Kidney glomerular epithelial cell (primary cell): ENCODE measurements at regions not wholly inside any gene's neighbourhood (a gene's known extent, or its start where the extent isn't known, plus 50 kb on each side); places are given as distances from the start of the nearest gene placed in this dataset.
"Not testable (repeated sequence)": the region's sequence is repeated elsewhere in the genome, so short reads cannot be mapped to it uniquely, and the experiment has no call there.

Experiments used
- DNase-seq: peaks from one replicate; lab custom pipeline; 2025; lab: John Stamatoyannopoulos, UW

DNA sequence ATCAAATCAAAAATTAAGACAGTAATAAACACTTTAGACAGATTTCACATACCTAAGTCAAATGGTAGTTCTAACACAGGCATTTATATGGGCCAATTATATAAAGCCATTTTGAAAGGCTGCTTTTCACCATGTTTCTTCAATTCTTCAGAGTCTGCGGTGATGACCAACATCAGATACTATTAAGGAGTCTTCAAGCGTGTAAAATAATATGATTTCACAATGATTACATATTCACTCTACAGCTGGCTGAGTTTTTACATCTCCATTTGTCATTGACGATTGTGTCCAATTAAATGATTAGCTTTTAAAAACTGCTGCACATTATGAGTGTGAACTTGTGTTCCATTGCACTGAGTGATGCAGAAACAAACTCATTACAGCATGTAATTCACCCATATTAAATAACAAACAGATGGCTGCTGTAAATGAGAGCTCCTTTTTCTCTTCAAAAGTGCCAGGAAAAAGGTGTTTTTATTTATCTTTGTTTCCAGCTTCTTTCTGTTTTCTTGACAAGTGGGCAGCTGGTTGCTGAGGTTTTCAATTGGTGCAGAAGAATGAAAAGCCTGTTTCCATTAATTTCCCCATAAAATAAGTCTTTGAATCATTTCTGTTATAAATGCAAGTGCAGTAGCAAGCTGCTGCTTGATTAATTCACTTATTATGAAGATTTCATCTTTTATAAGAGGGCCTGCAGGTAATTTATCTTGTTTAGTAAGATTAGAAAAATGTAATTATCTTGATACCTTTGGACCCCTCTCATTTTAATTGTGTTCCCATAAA is 676.1 kb upstream of the KLHL1 start:
- DNase-seq, result no peak

DNA sequence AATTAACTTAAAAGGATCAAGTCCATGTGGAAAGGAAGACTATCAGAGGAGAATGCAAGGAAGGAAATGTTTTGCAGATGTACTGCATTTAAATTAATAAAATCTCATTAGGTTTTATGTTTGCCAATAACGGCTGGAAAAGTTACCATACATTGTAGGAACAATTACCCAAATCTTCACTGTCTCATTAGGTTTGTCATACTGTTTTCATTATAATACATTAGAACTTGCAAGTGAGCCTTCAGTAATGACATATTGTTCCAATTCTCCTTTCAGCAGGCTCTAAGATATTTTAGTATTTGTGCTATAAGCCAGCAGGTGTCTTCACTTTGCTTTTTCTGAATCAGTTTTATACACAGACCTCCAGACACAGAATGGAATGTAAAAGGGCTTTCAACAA is 661.6 kb upstream of the KLHL1 start:
- no peak for DNase-seq

DNA sequence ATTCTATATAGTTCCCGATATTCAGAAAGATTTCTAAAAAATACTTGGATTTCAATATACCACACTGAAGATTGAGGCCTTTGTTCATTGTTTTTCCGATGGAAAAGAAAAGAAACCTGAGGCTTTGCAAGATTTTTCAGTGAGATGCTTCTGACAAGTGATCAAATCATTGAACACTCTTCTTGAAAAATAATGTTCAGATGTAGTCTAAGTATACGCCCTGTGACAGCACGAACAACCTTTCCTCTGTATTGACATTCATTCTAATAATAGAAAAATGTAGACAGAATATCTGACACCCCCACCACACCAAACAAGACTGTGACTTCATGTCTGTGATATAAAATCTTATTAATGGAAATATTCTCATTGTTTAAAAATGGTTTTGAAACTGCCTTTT is 650.7 kb upstream of the KLHL1 start:
- no peak for DNase-seq

DNA sequence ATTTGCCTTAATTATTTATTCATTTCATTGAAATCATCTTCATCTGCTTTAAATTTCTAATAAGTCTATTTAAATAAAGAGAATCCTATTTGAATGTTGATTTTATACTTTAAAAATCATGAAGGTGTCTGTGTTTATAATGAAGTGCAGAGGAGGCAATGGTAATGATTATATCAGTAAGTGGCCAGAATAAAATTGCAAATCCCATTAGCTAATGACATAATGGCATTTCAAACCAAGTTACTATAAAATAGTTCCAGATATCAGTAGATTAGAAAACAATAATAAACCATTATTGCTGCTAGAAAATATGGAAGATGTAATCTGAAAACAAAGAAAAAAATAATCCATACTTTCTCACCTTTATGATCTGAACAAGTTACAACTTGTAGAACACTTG is 647.8 kb upstream of the KLHL1 start:
- DNase-seq, result no peak

DNA sequence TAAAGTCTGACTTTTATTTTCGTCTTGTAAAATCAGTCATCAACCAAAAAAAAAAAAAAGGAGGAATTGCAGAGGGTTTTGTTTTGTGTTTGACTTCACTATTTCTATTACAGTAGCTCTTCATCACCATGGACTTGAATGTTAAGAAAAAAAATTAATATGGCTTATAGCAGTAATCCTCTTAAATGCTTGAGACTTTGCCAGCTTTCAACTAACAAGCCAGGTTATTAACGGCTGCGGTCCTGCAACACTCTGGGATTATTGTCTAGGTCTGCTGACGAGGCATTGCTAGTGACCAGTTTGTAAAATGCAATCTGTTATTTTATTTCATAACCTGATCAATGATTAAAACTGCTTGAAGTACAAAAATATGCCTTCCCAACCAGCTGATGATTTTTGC is 647.2 kb upstream of the KLHL1 start:
- no peak for DNase-seq

DNA sequence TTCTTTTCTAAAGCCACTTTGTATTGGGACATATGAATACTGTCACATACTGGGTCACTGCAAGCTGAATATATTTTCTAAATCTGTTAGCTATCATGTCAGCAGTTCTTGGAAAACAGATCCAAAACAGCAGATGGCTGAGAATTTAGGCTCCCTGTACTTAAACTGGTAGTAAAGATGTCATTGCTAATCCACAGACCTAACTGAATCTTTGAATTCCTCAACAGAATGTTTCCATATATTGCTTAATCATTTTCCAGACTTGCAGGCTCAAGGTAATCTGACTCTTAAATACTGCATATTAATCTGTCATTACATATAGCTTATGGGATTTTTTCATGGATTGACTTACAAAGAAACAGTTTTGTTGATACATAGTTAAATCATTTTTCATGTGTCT is 639.0 kb upstream of the KLHL1 start:
- no peak for DNase-seq

DNA sequence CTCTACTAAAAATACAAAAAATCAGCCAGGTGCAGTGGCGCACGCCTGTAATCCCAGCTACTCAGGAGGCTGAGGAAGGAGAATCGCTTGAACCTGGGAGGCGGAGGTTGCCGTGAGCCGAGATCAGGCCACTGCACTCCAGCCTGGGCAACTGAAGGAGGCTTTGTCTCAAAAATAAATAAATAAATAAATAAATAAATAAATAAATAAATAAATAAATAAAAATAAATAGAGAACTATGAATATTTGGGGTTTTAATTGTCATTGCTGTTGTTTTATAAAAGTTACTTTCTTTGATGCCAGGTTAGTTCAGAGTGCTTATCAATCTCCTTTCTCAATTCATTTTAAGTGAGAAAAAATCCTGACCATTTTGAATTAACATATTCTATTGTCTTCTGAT is 638.2 kb upstream of the KLHL1 start:
- not testable (repeated sequence) for DNase-seq

DNA sequence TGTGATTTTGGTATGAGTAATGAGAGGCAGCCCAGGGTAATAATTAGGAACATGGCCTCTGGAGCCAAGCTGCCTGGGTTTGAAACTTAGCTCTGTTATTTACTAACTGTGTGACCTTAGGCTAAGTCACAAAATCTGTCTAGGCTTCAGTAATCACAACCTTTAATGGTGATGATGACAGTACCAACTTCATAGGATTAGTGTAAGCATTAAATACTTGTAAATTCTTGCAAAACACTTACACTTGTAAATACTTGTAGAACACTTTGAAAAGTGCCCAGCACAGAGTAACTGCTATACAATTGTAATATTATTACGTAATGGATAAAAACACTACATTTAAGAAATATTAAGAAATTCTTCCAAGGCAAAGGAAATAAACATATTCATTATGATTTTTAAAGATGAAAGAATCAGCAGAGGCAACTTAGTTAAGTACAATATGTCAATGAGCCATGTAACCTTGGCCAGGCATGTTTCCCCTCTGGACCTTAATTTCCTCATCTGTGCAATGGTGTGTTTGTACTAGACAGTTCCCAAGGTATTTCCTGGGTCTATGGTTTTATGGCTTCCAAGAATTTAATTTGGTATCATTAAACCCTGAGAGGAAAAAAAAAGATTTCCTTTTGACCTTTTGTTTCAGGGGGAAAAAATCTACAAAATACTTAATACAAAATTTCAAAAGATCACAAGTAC is 628.5 kb upstream of the KLHL1 start:
- DNase-seq, result no peak

DNA sequence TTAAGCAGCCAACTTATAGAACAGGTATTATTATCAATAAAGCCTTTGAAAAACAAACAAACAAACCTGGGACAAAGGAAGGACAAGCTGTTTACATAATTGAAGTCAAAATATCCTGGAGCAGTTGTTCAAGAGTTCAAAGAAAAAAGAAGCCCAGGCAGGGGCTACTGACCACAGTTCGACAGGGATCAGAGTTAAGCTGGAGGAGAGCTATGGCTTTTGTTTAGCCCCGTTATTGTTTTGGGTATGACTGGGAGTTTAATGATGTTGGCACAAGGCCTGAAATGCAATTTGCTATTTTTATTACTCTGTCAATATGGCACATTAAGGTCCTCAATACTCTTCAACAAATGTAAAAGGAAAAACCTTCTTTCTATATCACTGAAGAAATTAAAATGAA is 624.4 kb upstream of the KLHL1 start:
- DNase-seq, result no peak

DNA sequence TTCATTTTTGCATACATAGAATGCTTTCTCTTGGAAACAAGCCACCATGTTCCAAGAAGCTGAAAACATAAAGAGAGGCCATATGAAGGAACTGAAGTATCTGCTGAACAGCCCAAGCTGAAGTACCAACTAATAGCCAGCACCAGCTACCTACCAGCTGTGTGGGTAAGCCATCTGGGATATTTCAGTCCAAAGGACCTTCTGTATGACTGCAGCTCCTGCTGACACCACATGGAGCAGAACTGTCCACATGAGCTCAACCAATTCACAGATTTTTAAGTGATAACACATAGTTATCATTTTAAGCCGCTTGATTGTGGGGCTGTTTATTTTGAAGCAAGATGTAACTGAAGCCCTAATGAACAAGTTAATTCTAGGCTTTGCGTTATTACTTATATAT is 621.1 kb upstream of the KLHL1 start:
- DNase-seq, result no peak

DNA sequence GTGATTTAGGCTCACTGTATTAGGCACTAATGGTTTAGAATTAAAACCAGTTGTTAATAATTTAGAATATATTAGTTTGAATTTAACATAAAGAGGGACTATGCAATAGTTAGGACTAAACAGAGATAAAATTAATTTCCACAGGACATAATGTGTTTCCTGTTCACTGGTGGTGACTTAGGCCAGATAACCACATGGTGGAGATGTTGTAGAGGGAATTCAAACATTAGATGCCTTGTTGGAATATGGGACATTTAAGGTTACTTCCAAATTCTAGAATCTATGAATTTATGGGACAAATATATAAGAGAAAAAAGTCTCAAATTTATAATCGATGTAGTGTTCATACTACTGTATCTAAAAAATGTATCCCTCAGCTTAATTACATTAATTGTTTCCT is 615.5 kb upstream of the KLHL1 start:
- no peak for DNase-seq

DNA sequence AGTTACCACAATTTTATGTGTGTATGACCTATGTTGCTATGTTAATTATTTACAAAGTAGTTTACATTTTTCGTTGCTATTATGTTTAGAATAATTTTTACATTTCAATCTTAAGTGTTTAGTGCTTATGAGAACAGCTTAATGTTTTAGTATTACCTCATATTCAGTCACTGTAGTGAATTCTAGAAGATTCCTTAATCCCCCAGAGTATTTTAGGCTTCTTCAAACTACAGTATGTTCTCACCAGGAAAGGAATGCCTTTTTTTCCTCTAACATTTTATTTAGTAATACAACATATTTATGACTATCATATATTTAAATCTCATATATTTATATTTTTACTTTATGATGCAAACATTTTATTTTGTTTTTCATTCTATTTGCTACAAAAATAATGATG is 612.1 kb upstream of the KLHL1 start:
- DNase-seq, result no peak

DNA sequence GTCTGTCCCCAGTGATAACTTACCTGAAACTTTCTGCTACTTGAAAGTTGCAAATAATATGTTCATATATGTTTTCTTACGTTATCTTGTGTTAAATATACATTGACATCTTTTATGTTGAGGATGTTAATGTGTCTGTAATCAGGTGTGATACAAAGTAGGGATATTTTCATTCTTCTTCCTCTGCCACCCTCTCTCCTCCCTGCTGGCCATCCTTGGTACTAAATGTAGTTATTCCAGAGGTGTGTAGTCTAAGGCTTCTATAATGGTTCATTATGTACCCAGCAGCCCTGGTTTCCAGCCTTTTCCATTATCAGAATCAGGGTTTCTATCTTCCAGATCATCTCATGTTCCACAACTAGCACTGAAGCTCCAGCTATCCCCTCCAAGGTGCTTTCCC is 606.7 kb upstream of the KLHL1 start:
- no peak for DNase-seq

DNA sequence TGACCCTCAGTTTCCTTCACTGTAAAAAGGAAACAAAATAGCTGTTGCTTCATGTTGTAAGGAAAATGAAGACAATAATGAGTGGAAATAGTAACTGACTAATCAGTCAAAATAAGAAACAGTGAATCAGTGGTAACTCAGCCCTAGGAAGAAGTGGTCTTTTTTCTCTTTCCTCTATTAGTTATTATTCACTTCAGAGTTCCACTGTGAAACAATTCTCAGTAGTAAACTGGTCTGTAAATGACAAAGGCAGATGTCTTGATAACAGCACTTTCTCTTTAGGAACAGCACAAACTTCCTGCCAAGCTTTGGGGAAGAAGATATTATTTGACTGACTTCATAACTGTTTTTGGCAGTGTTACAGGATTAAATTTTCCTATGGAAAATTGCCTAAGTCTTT is 600.5 kb upstream of the KLHL1 start:
- DNase-seq, result no peak

DNA sequence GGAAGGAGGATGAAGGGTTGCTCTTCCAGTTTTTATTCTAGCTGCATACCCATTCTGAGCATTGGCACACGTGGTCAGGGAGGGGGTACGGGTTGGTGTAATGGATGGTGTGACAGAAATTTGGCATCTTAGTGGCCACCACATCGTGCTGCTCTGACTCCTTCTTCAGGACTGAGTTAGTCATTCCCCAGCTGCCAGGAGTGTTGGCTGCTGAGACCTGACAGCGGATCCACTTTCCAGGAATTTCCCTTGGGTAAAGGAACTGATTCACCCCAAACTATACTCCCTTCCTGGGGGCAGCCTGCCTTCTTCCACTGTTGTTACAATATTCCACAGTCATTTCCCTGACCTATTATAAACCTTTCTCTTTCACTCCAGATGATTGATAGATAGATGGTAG is 595.5 kb upstream of the KLHL1 start:
- no peak for DNase-seq

DNA sequence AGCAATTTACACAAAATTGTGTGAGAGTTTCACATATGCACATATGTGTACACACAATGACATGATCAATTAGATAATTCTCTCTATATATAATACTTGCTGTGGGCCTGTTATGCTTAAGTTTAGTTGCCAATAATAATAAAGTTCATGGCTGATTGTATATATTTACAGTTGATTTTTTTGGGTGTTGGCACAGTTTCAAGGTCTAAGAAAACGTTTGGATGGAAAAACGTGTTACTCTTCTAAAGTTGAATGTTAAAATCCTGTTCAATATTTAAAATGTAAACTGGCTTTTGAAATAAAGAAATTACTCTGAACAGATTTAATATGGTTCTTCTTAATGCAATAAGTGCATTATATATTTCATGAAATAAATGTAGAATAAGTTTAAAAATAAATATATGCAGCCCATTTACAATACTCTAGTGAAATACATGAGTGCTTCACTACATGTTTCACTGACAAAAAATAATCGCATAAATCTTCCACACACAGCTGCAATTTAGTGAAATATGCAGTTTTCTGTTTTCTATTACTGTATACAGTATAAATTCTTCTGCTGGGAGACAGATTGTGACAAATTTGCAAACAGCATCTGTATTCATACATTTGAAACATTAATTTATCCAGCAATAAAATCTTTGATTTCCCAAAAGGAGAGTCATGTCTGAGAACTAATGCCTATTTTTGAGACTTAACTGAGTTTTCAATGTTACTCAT is 586.9 kb upstream of the KLHL1 start:
- no peak for DNase-seq

DNA sequence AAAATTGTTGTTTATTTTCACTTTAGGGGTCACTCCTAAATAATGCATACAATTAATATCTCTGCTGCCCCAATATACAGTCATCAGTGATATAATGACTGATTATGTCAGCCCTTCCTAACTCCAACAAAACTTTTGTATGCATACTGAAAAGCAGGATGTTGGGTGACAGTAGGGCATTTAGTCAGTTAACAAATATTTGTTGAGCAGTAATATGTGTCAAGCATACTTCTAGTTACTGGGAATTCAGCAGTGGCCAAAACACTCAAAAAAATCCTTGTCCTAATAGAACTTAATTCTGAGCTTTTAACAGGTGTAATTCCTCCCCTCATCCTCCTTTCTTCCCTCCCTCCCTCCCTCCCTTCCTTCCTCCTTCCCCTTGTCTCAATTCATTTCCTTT is 560.7 kb upstream of the KLHL1 start:
- no peak for DNase-seq

DNA sequence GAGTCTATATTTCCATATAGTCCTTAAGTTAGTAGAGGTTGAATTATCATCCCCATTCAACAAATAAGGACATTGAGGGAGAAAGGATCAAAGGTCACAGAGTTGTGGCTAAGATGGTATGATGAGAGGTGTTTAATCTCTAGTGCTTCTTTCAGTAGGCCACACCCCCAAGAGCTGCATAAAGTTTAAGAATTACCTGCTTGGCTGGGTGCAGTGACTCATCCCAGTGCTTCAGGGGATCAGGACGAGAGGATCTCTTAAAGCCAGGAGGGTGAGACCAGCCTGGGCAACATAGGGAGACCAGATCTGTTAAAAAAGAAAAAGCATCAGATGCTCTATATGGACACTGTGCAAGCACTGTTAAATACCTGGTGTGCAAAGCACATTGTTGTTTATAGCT is 560.0 kb upstream of the KLHL1 start:
- no peak for DNase-seq

DNA sequence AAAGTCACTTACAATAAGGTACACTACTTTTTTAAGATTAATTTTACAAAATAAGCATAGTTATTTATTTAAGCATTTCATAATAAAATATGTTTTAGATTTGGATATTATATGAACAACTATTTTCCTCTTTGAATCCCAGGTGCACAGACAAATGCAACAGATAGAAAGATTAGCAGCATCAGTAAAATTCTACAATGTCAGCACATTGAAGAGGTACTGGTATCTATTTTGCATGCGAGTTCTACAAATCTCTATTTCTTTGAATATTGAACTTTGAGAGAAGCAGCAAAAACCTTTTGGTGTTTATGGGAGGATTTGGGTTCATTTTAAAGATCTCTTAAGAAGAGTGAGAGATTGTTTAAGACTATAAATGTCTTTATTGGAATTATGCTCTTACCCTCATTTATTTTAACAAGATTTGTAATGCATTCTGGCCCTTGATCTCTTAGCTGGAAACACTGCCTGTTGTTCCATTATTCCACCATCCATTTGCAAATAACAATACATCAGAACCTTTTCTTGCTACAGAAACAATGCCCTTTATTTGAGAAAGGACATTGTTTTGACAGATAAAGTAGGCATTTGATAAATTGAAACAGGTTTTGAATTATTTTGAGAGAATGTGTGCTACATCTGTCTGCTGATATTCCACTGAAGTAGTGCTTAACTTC is 558.8 kb upstream of the KLHL1 start:
- no peak for DNase-seq

DNA sequence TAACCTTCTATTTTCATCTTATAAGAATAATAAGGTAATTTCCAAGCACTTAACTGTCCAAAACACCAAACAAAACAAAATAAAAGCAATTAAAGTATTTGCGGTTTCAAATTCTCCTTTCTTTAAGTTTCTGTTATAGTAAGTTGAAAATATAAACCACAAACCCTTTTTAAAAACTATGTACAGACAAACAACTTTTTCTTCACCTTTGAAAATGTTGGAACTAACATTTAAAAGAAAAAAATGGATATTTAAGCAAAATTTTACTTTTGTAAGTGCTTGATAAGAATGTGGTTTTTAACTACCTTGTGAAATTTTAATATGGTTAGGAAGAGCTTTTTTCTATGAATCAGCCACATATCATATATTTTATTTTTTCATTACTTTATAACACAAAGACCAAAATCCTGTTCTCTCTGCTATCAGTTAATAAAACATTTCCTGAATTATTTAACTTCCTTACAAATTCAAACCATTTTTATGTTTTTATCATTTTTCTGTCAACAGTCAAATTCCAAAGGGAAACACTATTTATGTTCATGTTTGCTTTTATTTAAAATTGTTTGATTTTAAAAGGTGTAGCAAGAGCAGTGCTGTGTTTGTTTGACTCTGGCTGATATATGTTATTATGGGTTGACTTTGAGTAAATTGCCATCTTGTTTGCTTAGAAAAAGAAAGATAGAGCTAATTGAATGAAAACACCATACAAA is 554.1 kb upstream of the KLHL1 start:
- no peak for DNase-seq

DNA sequence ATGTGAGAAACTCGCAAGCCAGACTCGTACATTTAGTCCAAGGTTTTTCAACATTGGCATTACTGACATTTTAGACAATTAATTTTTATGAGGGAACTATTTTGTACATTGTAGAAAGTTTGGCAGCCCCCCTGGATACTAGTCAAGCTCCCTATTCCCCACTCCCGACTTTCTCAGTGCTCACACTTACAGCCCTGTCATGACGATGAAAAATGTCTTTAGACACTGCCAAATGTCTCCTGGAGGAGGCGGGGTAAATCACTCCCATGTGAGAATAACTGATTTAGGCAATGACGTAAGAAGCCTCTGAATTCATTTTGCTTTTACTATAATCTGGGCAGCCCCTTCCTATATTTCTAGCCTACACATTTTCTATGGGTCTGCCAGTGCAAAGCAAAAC is 535.8 kb upstream of the KLHL1 start:
- no peak for DNase-seq

DNA sequence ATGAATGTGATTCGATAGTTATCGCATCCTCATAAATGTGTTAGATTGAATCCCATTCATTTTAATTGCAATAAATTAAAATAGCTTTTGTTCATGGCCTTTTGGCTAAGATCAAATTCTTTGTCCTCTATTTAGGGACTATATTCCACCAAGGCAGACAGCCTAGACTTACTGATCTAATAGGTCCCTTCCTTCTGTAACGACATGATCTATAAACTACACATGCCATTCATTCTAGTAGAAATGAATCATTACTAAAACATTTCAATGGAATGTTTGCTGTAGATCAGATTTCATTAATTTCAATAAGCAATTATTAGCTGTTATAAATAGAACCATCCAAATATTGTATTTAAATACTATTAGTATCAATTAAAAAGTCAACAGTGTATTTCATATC is 526.6 kb upstream of the KLHL1 start:
- peak; percentile 1 for DNase-seq
